ENCODE measurements at regions not wholly inside any gene's neighbourhood (a gene's known extent, or its start where the extent isn't known, plus 50 kb on each side); places are given as distances from the start of the nearest gene placed in this dataset.

DNA sequence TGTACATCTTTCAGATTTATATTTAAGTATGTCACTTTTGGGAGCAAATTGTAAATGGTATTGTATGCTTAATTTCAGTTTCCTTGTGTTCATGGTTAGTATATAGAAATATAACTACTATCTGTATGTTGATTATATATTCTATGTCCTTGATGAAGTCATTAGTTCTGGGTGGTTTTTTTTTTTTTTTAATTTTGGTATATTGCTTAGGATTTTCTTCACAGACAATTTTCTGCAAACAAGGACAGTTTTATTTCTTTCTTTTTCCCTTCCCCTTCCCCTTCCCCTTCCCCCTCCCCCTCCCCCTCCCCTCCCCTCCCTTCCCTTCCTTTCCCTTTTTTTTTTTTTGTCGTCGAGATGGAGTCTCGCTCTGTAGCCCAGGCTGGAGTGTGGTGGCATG, 430.0 kb downstream of the TYW1 start:
- no peak overlapping the region for H4K8ac ChIP-seq (ENCODE audit: extremely low read depth, insufficient read depth, low read length)
- H3K9ac ChIP-seq (replicated peaks in 1 of 4; ENCODE audit: extremely low read depth in 1 of 4, low read depth in 3 of 4, low read length in 3 of 4), result no peak overlapping the region
- no peak for DNase-seq (ENCODE audit: low read depth in 1 of 2, low spot score in 2 of 2)
- H2BK15ac ChIP-seq (ENCODE audit: low read length), result no peak overlapping the region
- no peaks in the 10 kb centered on the region for H4K20me1 ChIP-seq (replicated peaks in 1 of 2; ENCODE audit: control insufficient read depth in 1 of 2, insufficient read depth in 2 of 2, low read length in 2 of 2)
- no peaks in the 10 kb centered on the region for H3K79me1 ChIP-seq (ENCODE audit: low read depth, low read length)
- FAIRE-seq, result no peak
- H3K27ac ChIP-seq (ENCODE audit: low read depth, low read length), result no peak overlapping the region
- no peak overlapping the region for H3K56ac ChIP-seq (replicated peaks; ENCODE audit: insufficient read length, low read depth, low read length)
- H3K4me1 ChIP-seq (replicated peaks in 1 of 4; ENCODE audit: control insufficient read depth in 3 of 4, insufficient read depth in 4 of 4, low read length in 3 of 4), result no peaks in the 10 kb centered on the region
- H2BK12ac ChIP-seq (ENCODE audit: low read depth, low read length), result no peak overlapping the region
- no peak overlapping the region for H3K18ac ChIP-seq (ENCODE audit: extremely low read depth, low read length)
- H3K23me2 ChIP-seq (ENCODE audit: low read depth, low read length), result no peaks in the 10 kb centered on the region
- H3K9me3 ChIP-seq (ENCODE audit: insufficient read depth in 2 of 2, low read depth in 1 of 2, low read length in 1 of 2), result peaks cover 0 to 11% of the 10 kb centered on the region in 2 experiments; a peak in 1 of 4 replicates
- no peaks in the 10 kb centered on the region for H3K36me3 ChIP-seq (ENCODE audit: control insufficient read depth in 2 of 4, insufficient read depth in 4 of 4, low read length in 3 of 4)
- TF ChIP-seq GABPA (IDR thresholded peaks at IDR 0.05; ENCODE audit: borderline replicate concordance, insufficient read depth, low read length), result no peak
- H2BK120ac ChIP-seq (replicated peaks; ENCODE audit: low read depth, low read length), result no peak overlapping the region
- no peak overlapping the region for H4K91ac ChIP-seq (replicated peaks; ENCODE audit: insufficient read length, low read length)
- no peak overlapping the region for H2AFZ ChIP-seq (ENCODE audit: low read length)
- H3K4me2 ChIP-seq (ENCODE audit: insufficient read depth in 1 of 2, low read depth in 2 of 2, low read length in 2 of 2), result no peak overlapping the region
- no peak overlapping the region for H2AK5ac ChIP-seq (ENCODE audit: low read depth, low read length)
- no peak overlapping the region for H3K14ac ChIP-seq (ENCODE audit: insufficient read length)
- no peak overlapping the region for H3K4ac ChIP-seq (replicated peaks; ENCODE audit: insufficient read length, low read depth, low read length)
- POLR2A ChIA-PET (ENCODE audit: partially characterized antibody), result no interaction called here
- no peak overlapping the region for H4K5ac ChIP-seq (ENCODE audit: insufficient read length, low read depth, low read length)
- no peaks in the 10 kb centered on the region for H3K79me2 ChIP-seq (ENCODE audit: control insufficient read depth in 1 of 2, insufficient read depth in 2 of 2, low read length in 2 of 2)
- H3K27me3 ChIP-seq (replicated peaks in 1 of 4; ENCODE audit: control insufficient read depth in 3 of 4, extremely low read depth in 1 of 4, insufficient read depth in 3 of 4, low read length in 3 of 4), result no peaks in the 10 kb centered on the region
- CTCF ChIA-PET (ENCODE audit: partially characterized antibody), result no interaction called here
- H2BK5ac ChIP-seq (ENCODE audit: low read depth, low read length), result no peak overlapping the region
- no peak overlapping the region for H2BK20ac ChIP-seq (ENCODE audit: low read length)
- no peak overlapping the region for H3K23ac ChIP-seq (ENCODE audit: insufficient read length)
- no peak overlapping the region for H3K4me3 ChIP-seq (ENCODE audit: extremely low read depth in 1 of 4, insufficient read depth in 2 of 4, low read depth in 3 of 4, low read length in 4 of 4)
- WGBS, 2 experiments (ENCODE audit: extremely low coverage in 1 of 2, insufficient coverage in 1 of 2, insufficient read length in 1 of 2, insufficient replicate concordance in 2 of 2, low coverage in 1 of 2, low lambda C conversion rate in 2 of 2, missing lambda C conversion rate in 1 of 2), result no CpG with 5 or more reads among the region's 3 CpGs

Data from H1 (cell line).